Prostate gland (tissue), 2 donors: ENCODE measurements at regions not wholly inside any gene's neighbourhood (a gene's known extent, or its start where the extent isn't known, plus 50 kb on each side); places are given as distances from the start of the nearest gene placed in this dataset.

ENCODE experiments used
- DNase-seq: peaks from one replicate; pipeline ENCODE4 v3.0.0-alpha.2; 2019; ENCODE audit warnings: low spot score
- H3K27ac ChIP-seq, 2 donors: fragments of 200-600 bp; sonication (generic); 2 replicates each; pipeline ENCODE4 v1.5.1; 2017 to 2019
- H3K27me3 ChIP-seq: fragments of 200-600 bp; sonication (generic); replicated peaks from 2 replicates; pipeline ENCODE4 v1.5.1; 2019; ENCODE audit not compliant: insufficient read depth
- H3K36me3 ChIP-seq, 2 donors: fragments of 200-600 bp; sonication (generic); 1 replicate in 1 of 2; 2 replicates in 1 of 2; pipeline versions ENCODE4 v1.5.1 to v1.8.1; 2017 to 2019
- H3K4me1 ChIP-seq: fragments of 200-600 bp; sonication (generic); replicated peaks from 2 replicates; pipeline ENCODE4 v1.5.1; 2019
- H3K4me3 ChIP-seq, 2 donors: fragments of 200-600 bp; sonication (generic); 2 replicates each; pipeline ENCODE4 v1.5.1; 2017 to 2019
- H3K9me3 ChIP-seq: fragments of 200-600 bp; sonication (generic); 2 replicates; pipeline ENCODE4 v1.5.1; 2017
- CTCF ChIP-seq, 4 experiments: fragments of 200-600 bp in 2 of 4; fragments of 450-650 bp in 2 of 4; sonication (generic) in 2 of 4; IDR thresholded peaks; 1 replicate in 3 of 4; 2 replicates in 1 of 4; pipeline ENCODE4 v1.5.1; 2016 to 2019; ENCODE audit warnings: antibody characterized with exemption in 4 of 4, mild to moderate bottlenecking in 2 of 4, moderate library complexity in 2 of 4
- POLR2A ChIP-seq: fragments of 450-650 bp; IDR thresholded peaks from one replicate; pipeline ENCODE4 v1.6.1; 2016; ENCODE audit warnings: antibody characterized with exemption, mild to moderate bottlenecking
- POLR2AphosphoS5 ChIP-seq: sonication (generic); formaldehyde crosslinking; IDR thresholded peaks from one replicate; pipeline ENCODE4 v1.6.1; 2017; ENCODE audit warnings: antibody characterized with exemption
- WGBS: methylation state at CpG from one replicate; pipeline ENCODE4 v1.1.5; 2018; 5-methylcytosine and 5-hydroxymethylcytosine counted together
- intact Hi-C: fragments of 100-400 bp; cut with DNase I; formaldehyde crosslinking; loops from one replicate; pipeline ENCODE4 v1.14.2; 2022

DNA sequence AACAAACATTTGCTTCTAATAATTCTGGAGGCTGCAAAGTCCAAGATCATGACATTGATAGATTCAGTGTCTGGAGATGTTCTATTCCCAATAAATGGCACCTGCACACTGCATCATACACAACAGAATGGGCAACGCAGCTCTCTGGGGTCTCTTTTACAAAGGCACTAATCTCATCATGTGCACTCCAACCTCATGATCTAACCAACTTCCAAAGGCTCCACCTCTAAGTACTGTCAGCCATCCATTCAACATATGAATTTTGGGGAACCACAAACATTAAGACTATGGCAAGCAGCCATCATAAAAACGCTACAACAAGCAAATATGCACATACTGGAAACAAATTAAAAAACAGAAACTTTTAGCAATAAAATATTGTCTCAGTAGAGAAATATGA, 121.1 kb downstream of the CYLC2 start:
- H3K4me3 ChIP-seq: no peak overlapping the region
- intact Hi-C loops: no loop called here
- no peaks in the 10 kb centered on the region for H3K9me3 ChIP-seq
- TF ChIP-seq POLR2A (no peak), POLR2AphosphoS5 (no peak), CTCF (IDR thresholded peaks at IDR 0.05) (no peak)
- no peak overlapping the region for H3K27ac ChIP-seq
- no peak for DNase-seq
- no peaks in the 10 kb centered on the region for H3K4me1 ChIP-seq
- 87% methylated on average over 2 of the region's 2 CpGs for WGBS
- no peaks in the 10 kb centered on the region for H3K27me3 ChIP-seq
- H3K36me3 ChIP-seq: no peaks in the 10 kb centered on the region

DNA sequence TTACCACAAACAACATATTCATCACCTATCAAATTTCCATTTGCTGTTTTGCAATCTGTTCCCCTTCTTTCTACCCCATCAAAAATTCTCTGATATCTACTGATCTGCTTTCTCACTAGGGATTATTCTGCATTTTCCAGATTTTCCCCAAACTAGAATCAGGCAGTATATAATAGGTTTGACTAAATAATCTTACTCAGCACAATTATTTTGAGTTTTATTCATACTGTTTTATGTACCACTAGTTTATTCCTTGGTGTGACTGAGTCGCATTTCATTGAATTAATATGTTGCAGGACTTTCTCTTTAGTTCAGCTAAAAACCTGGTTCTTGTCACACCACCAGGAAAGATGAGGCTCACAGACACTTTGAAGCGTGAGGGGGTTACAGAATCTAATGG, 131.4 kb downstream of the CYLC2 start:
- TF ChIP-seq POLR2AphosphoS5: no peak
- TF ChIP-seq CTCF (IDR thresholded peaks at IDR 0.05): no peak
- TF ChIP-seq POLR2A: no peak
- Histone ChIP-seq H3K9me3 (no peaks in the 10 kb centered on the region), H3K27ac (no peak overlapping the region), H3K4me3 (no peak overlapping the region), H3K4me1 (no peaks in the 10 kb centered on the region), H3K27me3 (no peaks in the 10 kb centered on the region), H3K36me3 (no peaks in the 10 kb centered on the region)
- intact Hi-C loops: no loop called here
- no peak for DNase-seq
- 90% methylated on average over 2 of the region's 2 CpGs for WGBS

DNA sequence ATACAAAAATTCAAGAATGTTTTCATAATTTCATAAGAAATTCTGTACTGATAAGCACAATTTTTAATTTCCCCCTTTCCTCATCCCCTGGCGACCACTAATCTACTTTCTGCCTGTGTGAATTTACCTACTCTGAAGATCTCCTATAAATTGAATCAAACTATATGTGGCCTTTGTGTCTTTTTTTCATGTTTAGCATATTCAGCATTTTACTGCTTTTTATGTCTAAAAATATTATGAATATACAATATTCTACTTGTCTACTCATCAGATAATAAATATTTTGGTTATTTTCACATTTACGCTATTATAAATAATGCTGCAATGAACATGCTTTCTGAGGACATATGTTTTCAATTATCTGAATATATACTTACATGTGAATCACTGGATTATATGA, 144.8 kb downstream of the CYLC2 start:
- Histone ChIP-seq H3K9me3 (no peaks in the 10 kb centered on the region), H3K36me3 (no peaks in the 10 kb centered on the region), H3K27me3 (no peaks in the 10 kb centered on the region), H3K27ac (no peak overlapping the region), H3K4me1 (no peaks in the 10 kb centered on the region), H3K4me3 (no peak overlapping the region)
- intact Hi-C loops: no loop called here
- no peak for DNase-seq
- TF ChIP-seq CTCF (IDR thresholded peaks at IDR 0.05) (no peak), POLR2A (no peak), POLR2AphosphoS5 (no peak)
- 93% methylated on average over 2 of the region's 2 CpGs for WGBS

GRCh38 chr9:103152473-103152872, 157.3 kb downstream of the CYLC2 start:
- TF ChIP-seq POLR2A (no peak), POLR2AphosphoS5 (no peak), CTCF (IDR thresholded peaks at IDR 0.05) (no peak)
- WGBS: 64% methylated on average over 2 of the region's 2 CpGs
- no peak for DNase-seq
- H3K36me3 ChIP-seq: no peaks in the 10 kb centered on the region
- no peaks in the 10 kb centered on the region for H3K9me3 ChIP-seq
- intact Hi-C loops: no loop called here
- H3K27me3 ChIP-seq: no peaks in the 10 kb centered on the region
- no peak overlapping the region for H3K27ac ChIP-seq
- no peak overlapping the region for H3K4me3 ChIP-seq
- no peaks in the 10 kb centered on the region for H3K4me1 ChIP-seq

DNA sequence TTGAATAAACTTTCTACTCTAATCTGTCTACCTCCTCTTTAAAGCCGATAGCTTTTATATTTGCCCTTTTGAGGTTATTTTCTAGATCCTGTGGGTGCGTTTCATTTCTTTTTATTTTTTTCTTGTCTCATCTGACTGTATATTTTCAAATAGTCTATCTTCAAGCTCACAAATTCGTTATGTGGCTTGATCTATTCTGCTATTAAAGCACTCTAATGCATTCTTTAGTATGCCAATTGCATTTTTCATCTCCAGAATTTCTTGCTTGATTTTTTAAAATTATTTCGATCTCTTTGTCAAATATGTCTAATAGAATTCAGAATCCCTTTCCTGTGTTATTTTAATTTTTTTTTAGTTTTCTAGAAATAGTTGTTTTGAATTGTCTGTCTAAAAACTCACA, 172.4 kb downstream of the CYLC2 start:
- H3K9me3 ChIP-seq: no peaks in the 10 kb centered on the region
- H3K4me3 ChIP-seq: no peak overlapping the region
- no peaks in the 10 kb centered on the region for H3K4me1 ChIP-seq
- WGBS: 83% methylated on average over 4 of the region's 4 CpGs
- intact Hi-C loops: no loop called here
- no peak for TF ChIP-seq POLR2A
- no peak for TF ChIP-seq CTCF (IDR thresholded peaks at IDR 0.05)
- TF ChIP-seq POLR2AphosphoS5: no peak
- no peaks in the 10 kb centered on the region for H3K27me3 ChIP-seq
- no peak overlapping the region for H3K27ac ChIP-seq
- no peak for DNase-seq
- H3K36me3 ChIP-seq: no peaks in the 10 kb centered on the region
